Astrocyte of the spinal cord (primary cell): ENCODE measurements at regions not wholly inside any gene's neighbourhood (a gene's known extent, or its start where the extent isn't known, plus 50 kb on each side); places are given as distances from the start of the nearest gene placed in this dataset.

Experiments used
- DNase-seq: peaks from one replicate; pipeline ENCODE4 v3.0.0; 2011; ENCODE audit warnings: low read depth, low spot score
- H3K4me3 ChIP-seq: 2 replicates; pipeline ENCODE4 v1.5.1; 2011; ENCODE audit warnings: low read depth, mild to moderate bottlenecking, low read length, moderate library complexity
- CTCF ChIP-seq: IDR thresholded peaks from 2 replicates; pipeline ENCODE4 v1.5.1; 2012; ENCODE audit warnings: low read depth, mild to moderate bottlenecking, low read length, inconsistent platforms
- in situ Hi-C: cut with HindIII; loops from 2 replicates; pipeline ENCODE4 v1.10.0; 2017; ENCODE audit warnings: low sequenced_read_pairs

DNA sequence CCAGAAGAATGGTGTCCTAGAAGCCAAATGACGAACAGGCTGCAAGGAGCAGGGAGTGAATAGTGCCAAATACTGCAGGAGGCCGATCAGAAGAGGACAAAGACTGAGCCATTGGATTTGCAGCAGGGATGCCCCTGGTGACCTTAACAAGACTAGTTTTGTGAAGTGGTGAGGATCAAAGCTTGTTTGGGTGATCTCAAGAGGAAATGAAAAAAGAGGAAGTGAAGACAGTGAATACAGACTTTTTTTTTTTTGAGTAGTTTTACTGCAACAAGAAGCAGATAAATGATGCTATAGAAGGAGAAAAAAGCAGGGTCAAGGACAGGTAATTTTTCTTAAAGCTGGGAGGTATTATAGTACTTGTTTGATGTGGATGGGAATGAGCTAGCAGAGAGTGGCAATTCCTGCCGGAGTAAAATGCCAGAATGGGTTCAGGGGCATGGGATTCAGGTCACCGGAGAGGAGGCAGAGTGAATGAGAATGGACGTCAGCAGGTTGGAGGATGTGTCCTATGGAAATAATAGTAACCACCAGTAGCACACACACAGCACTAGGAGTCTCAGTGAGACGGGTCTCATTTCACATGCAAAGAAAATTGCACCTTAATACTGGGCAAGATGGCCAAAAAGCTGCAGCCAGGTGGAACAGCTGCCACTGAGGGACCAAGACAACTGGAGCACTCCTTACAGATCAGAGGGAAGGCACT lies 345.8 kb upstream of the CCDC196 start:
- no peak overlapping the region for H3K4me3 ChIP-seq
- no peak for TF ChIP-seq CTCF
- no peak for DNase-seq
- in situ Hi-C loops = no loop called here

DNA sequence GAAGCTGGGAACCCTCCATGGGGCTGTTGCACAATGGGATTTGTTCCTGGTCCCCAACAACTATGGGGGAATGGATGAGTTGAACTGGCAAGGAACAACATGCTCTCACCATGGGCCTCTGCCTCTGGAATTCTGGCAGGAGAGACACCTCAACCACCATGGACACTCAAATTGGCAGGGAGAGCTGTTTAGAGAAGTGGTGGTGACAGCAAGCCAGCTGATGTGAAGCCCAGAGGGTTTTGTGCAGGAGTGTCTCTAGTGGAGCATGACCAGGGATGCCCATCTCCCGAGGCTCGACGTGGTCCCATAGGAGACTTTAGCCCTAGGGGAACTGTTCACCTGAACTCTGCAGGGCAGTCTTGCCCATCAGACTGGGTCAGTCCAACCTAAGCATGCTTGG lies 345.2 kb upstream of the CCDC196 start:
- no peak for DNase-seq
- TF ChIP-seq CTCF = no peak
- in situ Hi-C loops = no loop called here
- no peak overlapping the region for H3K4me3 ChIP-seq

- in situ Hi-C loops = no loop called here
- H3K4me3 ChIP-seq = no peak overlapping the region
- no peak for DNase-seq
- no peak for TF ChIP-seq CTCF
These were observed 344.4 kb upstream of the CCDC196 start for GRCh38 chr14:66141733-66142132.

DNA sequence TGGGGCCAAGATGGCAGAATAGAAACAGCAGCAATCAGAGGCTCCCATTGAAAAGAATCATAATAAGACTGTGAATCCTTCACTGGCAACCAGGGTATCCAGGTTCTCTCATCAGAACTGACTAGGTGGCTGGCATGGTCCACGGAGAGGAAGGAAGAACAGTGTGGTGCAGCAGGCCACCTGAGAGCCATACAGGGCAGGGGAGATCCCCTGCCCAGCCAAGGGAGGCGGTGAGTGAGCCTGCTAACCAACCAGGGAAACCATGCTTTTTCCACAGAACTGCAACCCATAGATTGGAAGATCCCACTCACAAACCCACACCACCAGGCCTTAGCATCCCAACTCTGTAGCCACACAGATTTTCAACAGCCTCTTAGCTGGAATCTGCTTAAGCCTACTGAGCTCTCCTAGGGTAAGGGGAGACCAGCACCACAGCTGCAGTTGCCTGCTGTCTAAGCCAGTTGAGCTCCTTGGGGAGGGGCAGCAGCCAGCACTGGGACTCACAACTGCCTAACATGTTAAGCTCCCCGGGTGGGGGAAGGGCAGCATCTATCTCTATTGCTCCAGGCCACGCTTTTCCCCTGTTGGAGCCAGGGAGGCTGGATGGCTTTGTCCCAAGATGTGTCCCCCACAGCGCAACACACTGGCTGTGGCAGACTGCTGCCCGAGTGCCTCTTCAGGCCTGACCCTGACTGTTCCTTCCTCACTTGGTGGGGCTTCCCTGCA lies 342.6 kb upstream of the CCDC196 start:
- H3K4me3 ChIP-seq = no peak overlapping the region
- TF ChIP-seq CTCF = no peak
- DNase-seq = no peak
- in situ Hi-C loops = no loop called here

- DNase-seq = no peak
- TF ChIP-seq CTCF = no peak
- no peak overlapping the region for H3K4me3 ChIP-seq
- in situ Hi-C loops = no loop called here
These were observed 333.9 kb upstream of the CCDC196 start for GRCh38 chr14:66152302-66152701.

DNA sequence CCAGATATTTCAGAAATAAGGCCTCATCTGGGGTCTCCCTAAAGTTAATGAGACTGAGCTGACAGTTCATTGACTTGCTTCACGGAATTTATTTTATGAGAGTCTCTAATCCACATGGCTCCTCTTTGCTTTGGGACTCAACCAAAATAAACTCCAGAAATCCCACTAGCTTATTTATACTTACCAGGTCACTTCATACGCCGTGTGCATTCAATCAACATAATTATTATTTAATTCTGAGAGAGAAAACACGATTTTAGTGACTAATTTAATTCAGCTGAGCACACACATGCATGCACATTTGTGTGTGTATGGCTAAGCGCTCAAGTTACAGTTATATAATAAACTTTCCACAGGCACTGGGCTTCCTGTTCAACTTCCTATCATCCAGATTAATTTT lies 333.4 kb upstream of the CCDC196 start:
- in situ Hi-C loops = no loop called here
- DNase-seq = no peak
- no peak overlapping the region for H3K4me3 ChIP-seq
- no peak for TF ChIP-seq CTCF
